ENCODE measurements at regions not wholly inside any gene's neighbourhood (a gene's known extent, or its start where the extent isn't known, plus 50 kb on each side); places are given as distances from the start of the nearest gene placed in this dataset.

DNA sequence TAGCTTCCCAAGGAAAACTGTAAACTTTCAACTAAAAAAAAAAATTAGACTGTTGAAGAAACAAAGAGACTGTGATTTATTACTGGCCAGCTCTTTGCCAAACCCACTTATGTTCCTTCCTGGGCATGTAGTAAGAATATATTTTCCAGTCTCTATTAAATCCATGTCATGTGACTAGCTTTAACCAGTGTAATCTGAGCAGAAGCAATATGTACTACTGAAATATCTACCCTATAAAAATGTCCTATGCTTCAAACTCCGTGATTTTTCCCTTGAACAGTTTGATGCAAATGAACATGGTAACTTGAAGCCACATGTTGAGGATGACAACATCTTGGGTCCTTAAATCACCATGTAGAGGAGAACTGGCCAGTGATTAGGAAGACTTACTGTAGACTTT lies 144.5 kb downstream of the NTMT2 start:
- TF ChIP-seq POLR2A (IDR thresholded peaks at IDR 0.05): no peak
- TF ChIP-seq, protein P1, sequence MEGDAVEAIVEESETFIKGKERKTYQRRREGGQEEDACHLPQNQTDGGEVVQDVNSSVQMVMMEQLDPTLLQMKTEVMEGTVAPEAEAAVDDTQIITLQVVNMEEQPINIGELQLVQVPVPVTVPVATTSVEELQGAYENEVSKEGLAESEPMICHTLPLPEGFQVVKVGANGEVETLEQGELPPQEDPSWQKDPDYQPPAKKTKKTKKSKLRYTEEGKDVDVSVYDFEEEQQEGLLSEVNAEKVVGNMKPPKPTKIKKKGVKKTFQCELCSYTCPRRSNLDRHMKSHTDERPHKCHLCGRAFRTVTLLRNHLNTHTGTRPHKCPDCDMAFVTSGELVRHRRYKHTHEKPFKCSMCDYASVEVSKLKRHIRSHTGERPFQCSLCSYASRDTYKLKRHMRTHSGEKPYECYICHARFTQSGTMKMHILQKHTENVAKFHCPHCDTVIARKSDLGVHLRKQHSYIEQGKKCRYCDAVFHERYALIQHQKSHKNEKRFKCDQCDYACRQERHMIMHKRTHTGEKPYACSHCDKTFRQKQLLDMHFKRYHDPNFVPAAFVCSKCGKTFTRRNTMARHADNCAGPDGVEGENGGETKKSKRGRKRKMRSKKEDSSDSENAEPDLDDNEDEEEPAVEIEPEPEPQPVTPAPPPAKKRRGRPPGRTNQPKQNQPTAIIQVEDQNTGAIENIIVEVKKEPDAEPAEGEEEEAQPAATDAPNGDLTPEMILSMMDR (IDR thresholded peaks at IDR 0.05): no peak

Data from right lobe of liver (tissue), 4 donors.